ENCODE measurements at regions not wholly inside any gene's neighbourhood (a gene's known extent, or its start where the extent isn't known, plus 50 kb on each side); places are given as distances from the start of the nearest gene placed in this dataset.

DNA sequence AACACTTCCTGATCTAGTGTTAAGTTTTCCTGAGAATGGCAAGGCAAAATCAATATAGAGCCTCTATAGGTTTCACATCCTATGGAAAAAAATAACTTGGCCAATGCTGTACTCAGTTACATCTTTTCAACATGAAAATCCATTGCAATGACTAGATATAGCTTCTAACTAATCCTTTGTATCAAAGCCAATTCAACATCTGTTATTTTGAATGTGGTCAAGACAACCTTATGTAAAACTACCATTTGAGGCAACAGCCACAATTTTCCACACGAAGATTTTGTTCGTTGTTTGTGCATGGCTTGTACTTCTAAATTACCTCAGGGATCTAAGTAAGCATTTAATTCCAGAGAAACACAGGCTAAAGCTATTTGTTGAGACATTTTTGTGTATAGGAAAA lies 637.8 kb upstream of the EYS start:
- H3K9me3 ChIP-seq, result no peaks in the 10 kb centered on the region
- ChIA-PET CTCF (no interaction called here), POLR2A (no interaction called here)
- H3K27ac ChIP-seq, result no peak overlapping the region
- no peak for TF ChIP-seq MAZ (IDR thresholded peaks at IDR 0.05; ENCODE audit: borderline replicate concordance, low read depth, low read length)
- no peak for TF ChIP-seq TFCP2L1 (CRISPR knock-in tag; IDR thresholded peaks at IDR 0.05)
- TF ChIP-seq RCOR1 (IDR thresholded peaks at IDR 0.05; ENCODE audit: low read depth, low read length), result no peak
- TF ChIP-seq, protein P1, sequence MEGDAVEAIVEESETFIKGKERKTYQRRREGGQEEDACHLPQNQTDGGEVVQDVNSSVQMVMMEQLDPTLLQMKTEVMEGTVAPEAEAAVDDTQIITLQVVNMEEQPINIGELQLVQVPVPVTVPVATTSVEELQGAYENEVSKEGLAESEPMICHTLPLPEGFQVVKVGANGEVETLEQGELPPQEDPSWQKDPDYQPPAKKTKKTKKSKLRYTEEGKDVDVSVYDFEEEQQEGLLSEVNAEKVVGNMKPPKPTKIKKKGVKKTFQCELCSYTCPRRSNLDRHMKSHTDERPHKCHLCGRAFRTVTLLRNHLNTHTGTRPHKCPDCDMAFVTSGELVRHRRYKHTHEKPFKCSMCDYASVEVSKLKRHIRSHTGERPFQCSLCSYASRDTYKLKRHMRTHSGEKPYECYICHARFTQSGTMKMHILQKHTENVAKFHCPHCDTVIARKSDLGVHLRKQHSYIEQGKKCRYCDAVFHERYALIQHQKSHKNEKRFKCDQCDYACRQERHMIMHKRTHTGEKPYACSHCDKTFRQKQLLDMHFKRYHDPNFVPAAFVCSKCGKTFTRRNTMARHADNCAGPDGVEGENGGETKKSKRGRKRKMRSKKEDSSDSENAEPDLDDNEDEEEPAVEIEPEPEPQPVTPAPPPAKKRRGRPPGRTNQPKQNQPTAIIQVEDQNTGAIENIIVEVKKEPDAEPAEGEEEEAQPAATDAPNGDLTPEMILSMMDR (IDR thresholded peaks at IDR 0.05), result no peak
- TF ChIP-seq SREBF2 (IDR thresholded peaks at IDR 0.05), result no peak
- TF ChIP-seq, protein P2, sequence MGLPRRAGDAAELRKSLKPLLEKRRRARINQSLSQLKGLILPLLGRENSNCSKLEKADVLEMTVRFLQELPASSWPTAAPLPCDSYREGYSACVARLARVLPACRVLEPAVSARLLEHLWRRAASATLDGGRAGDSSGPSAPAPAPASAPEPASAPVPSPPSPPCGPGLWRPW (IDR thresholded peaks at IDR 0.05), result no peak
- TF ChIP-seq PHF8 (IDR thresholded peaks at IDR 0.05; ENCODE audit: borderline replicate concordance, low read depth), result no peak
- TF ChIP-seq MAFK (IDR thresholded peaks at IDR 0.05; ENCODE audit: partially characterized antibody), result no peak
- TF ChIP-seq POLR2AphosphoS2 (conservative IDR thresholded peaks at IDR 0.05; ENCODE audit: low read length), result no peak
- no peak for TF ChIP-seq ZFP36 (IDR thresholded peaks at IDR 0.05; ENCODE audit: borderline replicate concordance, partially characterized antibody)
- no peak for TF ChIP-seq ESRRA (IDR thresholded peaks at IDR 0.05; ENCODE audit: borderline replicate concordance, low read length)
- no peak overlapping the region for H3K4me2 ChIP-seq
- FAIRE-seq (no peak), ATAC-seq (no peak), DNase-seq (ENCODE audit: low read depth in 1 of 2, low spot score in 1 of 2) (no peak)
- H3K4me1 ChIP-seq, result no peaks in the 10 kb centered on the region
- WGBS (ENCODE audit: missing lambda C conversion rate), result 17% methylated on average over 2 of the region's 2 CpGs
- no peak overlapping the region for H3K4me3 ChIP-seq

DNA sequence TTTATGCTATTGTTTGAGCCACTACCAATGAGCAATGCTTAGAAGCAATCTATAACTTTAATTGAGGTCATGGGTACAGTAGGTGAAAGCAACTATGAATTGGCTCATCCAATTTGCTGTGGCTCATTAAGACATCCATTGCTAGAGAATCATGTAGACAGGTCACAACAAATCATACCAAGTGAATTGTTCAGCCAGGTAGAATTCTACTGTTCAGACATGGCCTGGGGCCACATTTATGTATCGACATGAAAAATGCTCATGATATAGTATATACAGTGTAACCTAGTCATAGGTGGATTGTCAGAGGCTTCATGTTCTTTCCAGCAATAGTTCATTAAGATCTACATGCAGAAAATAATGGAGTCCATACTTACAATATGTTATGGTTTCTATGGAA lies 633.7 kb upstream of the EYS start:
- Histone ChIP-seq H3K4me1 (no peaks in the 10 kb centered on the region), H3K4me3 (no peak overlapping the region), H3K9me3 (no peaks in the 10 kb centered on the region), H3K4me2 (no peak overlapping the region), H3K27ac (no peak overlapping the region)
- TF ChIP-seq NR3C1 (IDR thresholded peaks at IDR 0.05), result no peak
- TF ChIP-seq CEBPB (IDR thresholded peaks at IDR 0.05), result no peak
- TF ChIP-seq, protein P1 (IDR thresholded peaks at IDR 0.05), result no peak
- TF ChIP-seq JUN (IDR thresholded peaks at IDR 0.05), result no peak
- no peak for TF ChIP-seq SREBF2 (IDR thresholded peaks at IDR 0.05)
- no peak for TF ChIP-seq HDAC2 (IDR thresholded peaks at IDR 0.05)
- no peak for TF ChIP-seq HOXB5 (CRISPR knock-in tag; IDR thresholded peaks at IDR 0.05)
- TF ChIP-seq CHD4 (IDR thresholded peaks at IDR 0.05; ENCODE audit: borderline replicate concordance), result no peak
- no peak for TF ChIP-seq JUNB (IDR thresholded peaks at IDR 0.05)
- TF ChIP-seq, protein P3, sequence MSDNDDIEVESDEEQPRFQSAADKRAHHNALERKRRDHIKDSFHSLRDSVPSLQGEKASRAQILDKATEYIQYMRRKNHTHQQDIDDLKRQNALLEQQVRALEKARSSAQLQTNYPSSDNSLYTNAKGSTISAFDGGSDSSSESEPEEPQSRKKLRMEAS (IDR thresholded peaks at IDR 0.05), result no peak
- no peak for TF ChIP-seq TFCP2L1 (CRISPR knock-in tag; IDR thresholded peaks at IDR 0.05)
- no peak for TF ChIP-seq EHMT2 (IDR thresholded peaks at IDR 0.05; ENCODE audit: low read depth)
- no peak for TF ChIP-seq HEYL (CRISPR knock-in tag; IDR thresholded peaks at IDR 0.05)
- TF ChIP-seq PHF8 (IDR thresholded peaks at IDR 0.05; ENCODE audit: borderline replicate concordance, low read depth), result no peak
- TF ChIP-seq POLR2AphosphoS2 (conservative IDR thresholded peaks at IDR 0.05; ENCODE audit: low read length), result no peak
- TF ChIP-seq, protein P4, sequence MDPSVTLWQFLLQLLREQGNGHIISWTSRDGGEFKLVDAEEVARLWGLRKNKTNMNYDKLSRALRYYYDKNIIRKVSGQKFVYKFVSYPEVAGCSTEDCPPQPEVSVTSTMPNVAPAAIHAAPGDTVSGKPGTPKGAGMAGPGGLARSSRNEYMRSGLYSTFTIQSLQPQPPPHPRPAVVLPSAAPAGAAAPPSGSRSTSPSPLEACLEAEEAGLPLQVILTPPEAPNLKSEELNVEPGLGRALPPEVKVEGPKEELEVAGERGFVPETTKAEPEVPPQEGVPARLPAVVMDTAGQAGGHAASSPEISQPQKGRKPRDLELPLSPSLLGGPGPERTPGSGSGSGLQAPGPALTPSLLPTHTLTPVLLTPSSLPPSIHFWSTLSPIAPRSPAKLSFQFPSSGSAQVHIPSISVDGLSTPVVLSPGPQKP (IDR thresholded peaks at IDR 0.05; ENCODE audit: low read depth, low read length), result no peak
- no peak for TF ChIP-seq FOSB (CRISPR knock-in tag; IDR thresholded peaks at IDR 0.05)
- TF ChIP-seq MAZ (IDR thresholded peaks at IDR 0.05; ENCODE audit: borderline replicate concordance, low read depth, low read length), result no peak
- TF ChIP-seq, protein P5, sequence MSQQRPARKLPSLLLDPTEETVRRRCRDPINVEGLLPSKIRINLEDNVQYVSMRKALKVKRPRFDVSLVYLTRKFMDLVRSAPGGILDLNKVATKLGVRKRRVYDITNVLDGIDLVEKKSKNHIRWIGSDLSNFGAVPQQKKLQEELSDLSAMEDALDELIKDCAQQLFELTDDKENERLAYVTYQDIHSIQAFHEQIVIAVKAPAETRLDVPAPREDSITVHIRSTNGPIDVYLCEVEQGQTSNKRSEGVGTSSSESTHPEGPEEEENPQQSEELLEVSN (IDR thresholded peaks at IDR 0.05; ENCODE audit: borderline replicate concordance, low read depth), result no peak
- ATAC-seq (no peak), DNase-seq (ENCODE audit: low read depth in 1 of 2, low spot score in 1 of 2) (no peak), FAIRE-seq (no peak)
- WGBS (ENCODE audit: missing lambda C conversion rate), result 40% methylated on average over 1 of the region's 1 CpG
- ChIA-PET POLR2A (no interaction called here), CTCF (no interaction called here)

All from A549 (cell line).